ENCODE measurements at regions not wholly inside any gene's neighbourhood (a gene's known extent, or its start where the extent isn't known, plus 50 kb on each side); places are given as distances from the start of the nearest gene placed in this dataset.

DNA sequence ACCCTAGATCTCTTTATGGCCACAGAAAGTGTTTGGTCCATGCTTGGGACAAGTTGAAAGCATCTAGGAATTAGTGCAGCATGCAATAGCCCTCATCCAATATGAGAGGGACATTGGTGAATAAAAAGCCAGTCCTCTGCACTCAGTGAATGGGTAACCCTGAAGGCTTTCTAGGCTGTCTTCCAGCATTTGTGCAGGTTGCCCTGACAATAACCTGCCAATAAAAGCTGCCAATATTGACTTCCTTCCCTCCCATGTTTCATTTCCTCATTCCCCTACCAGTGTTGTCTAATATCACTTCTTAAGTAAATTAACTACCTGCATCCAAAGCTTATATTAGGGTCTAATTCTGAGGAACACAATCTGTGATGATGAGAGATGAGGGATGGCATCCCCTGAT, 563.6 kb upstream of the NEGR1 start:
- H3K27me3 Mint-ChIP-seq (ENCODE audit: insufficient read depth, unreplicated experiment), result peaks cover 2% of the 10 kb centered on the region
- Histone ChIP-seq H3K4me1 (no peaks in the 10 kb centered on the region), H3K9me3 (no peaks in the 10 kb centered on the region), H3K4me3 (ENCODE audit: low read depth, low read length) (no peak overlapping the region), H3K36me3 (ENCODE audit: control insufficient read depth, insufficient read depth, low read length) (no peaks in the 10 kb centered on the region), H3K27me3 (replicated peaks; ENCODE audit: control insufficient read depth, insufficient read depth, low read length) (no peaks in the 10 kb centered on the region)
- no peaks in the 10 kb centered on the region for H3K9me3 Mint-ChIP-seq (ENCODE audit: unreplicated experiment)
- no peak for TF ChIP-seq CTCF (IDR thresholded peaks at IDR 0.05; ENCODE audit: insufficient read depth in 1 of 2, low read depth in 1 of 2, low read length in 1 of 2, severe bottlenecking in 1 of 2, unreplicated experiment in 1 of 2)
- no peaks in the 10 kb centered on the region for H3K4me1 Mint-ChIP-seq (ENCODE audit: low read depth, unreplicated experiment)
- H3K36me3 Mint-ChIP-seq (ENCODE audit: insufficient read depth, unreplicated experiment), result no peaks in the 10 kb centered on the region
- ChIA-PET CTCF (no interaction called here), POLR2A (no interaction called here)
- H3K4me3 Mint-ChIP-seq (ENCODE audit: unreplicated experiment), result no peak overlapping the region
- intact Hi-C loops (cut with micrococcal nuclease; ENCODE audit: unreplicated experiment), result loop anchor here (1.0 to 10.0 kb wide), 3 partner anchors 121 to 661 kb away; no protein-coding TSS in a partner anchor
- H3K27ac Mint-ChIP-seq (ENCODE audit: unreplicated experiment), result no peak overlapping the region
- BruUV-seq (replicated peaks), result no TSS peak
- DNase-seq, result no peak

GRCh38 chr1:72845381-72845780, 563.0 kb upstream of the NEGR1 start:
- ChIA-PET CTCF (no interaction called here), POLR2A (no interaction called here)
- Mint-ChIP-seq H3K4me1 (ENCODE audit: low read depth, unreplicated experiment) (no peaks in the 10 kb centered on the region), H3K9me3 (ENCODE audit: unreplicated experiment) (no peaks in the 10 kb centered on the region), H3K36me3 (ENCODE audit: insufficient read depth, unreplicated experiment) (no peaks in the 10 kb centered on the region), H3K4me3 (ENCODE audit: unreplicated experiment) (no peak overlapping the region), H3K27me3 (ENCODE audit: insufficient read depth, unreplicated experiment) (peaks cover 2% of the 10 kb centered on the region), H3K27ac (ENCODE audit: unreplicated experiment) (no peak overlapping the region)
- intact Hi-C loops (cut with micrococcal nuclease; ENCODE audit: unreplicated experiment), result loop anchor here (1.0 to 10.0 kb wide), 3 partner anchors 120 to 661 kb away; no protein-coding TSS in a partner anchor
- Histone ChIP-seq H3K9me3 (no peaks in the 10 kb centered on the region), H3K27me3 (replicated peaks; ENCODE audit: control insufficient read depth, insufficient read depth, low read length) (no peaks in the 10 kb centered on the region), H3K4me3 (ENCODE audit: low read depth, low read length) (no peak overlapping the region), H3K4me1 (no peaks in the 10 kb centered on the region), H3K36me3 (ENCODE audit: control insufficient read depth, insufficient read depth, low read length) (no peaks in the 10 kb centered on the region)
- peak; percentile 14 to 36 for DNase-seq
- BruUV-seq (replicated peaks), result no TSS peak
- peak; percentile 17 to 20 for TF ChIP-seq CTCF (IDR thresholded peaks at IDR 0.05; ENCODE audit: insufficient read depth in 1 of 2, low read depth in 1 of 2, low read length in 1 of 2, severe bottlenecking in 1 of 2, unreplicated experiment in 1 of 2)

DNA sequence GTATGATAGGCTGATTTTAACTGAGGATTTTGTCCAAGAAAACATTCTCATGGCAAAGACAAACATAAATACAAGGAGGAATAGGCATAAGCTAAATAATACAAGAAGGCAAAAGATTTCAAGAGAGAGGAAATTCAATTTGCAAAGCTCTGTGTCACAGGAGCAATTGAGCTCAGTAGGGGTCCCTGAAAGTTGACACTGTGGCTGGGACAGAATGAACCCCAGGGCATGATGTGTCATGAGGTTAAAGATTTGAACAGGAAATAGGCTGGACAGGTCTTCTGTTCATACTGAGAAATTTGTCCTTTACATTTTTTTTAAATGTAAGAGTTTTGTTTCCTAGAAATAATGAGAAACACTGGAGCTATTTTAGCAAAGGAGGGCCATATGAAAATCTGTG, 555.4 kb upstream of the NEGR1 start:
- ChIA-PET POLR2A (no interaction called here), CTCF (no interaction called here)
- H3K27me3 ChIP-seq (replicated peaks; ENCODE audit: control insufficient read depth, insufficient read depth, low read length), result no peaks in the 10 kb centered on the region
- intact Hi-C loops (cut with micrococcal nuclease; ENCODE audit: unreplicated experiment), result no loop called here
- H3K4me3 ChIP-seq (ENCODE audit: low read depth, low read length), result no peak overlapping the region
- no peaks in the 10 kb centered on the region for H3K9me3 ChIP-seq
- no TSS peak for BruUV-seq (replicated peaks)
- H3K36me3 Mint-ChIP-seq (ENCODE audit: insufficient read depth, unreplicated experiment), result no peaks in the 10 kb centered on the region
- DNase-seq, result no peak
- no peak overlapping the region for H3K4me3 Mint-ChIP-seq (ENCODE audit: unreplicated experiment)
- no peak for TF ChIP-seq CTCF (IDR thresholded peaks at IDR 0.05; ENCODE audit: insufficient read depth in 1 of 2, low read depth in 1 of 2, low read length in 1 of 2, severe bottlenecking in 1 of 2, unreplicated experiment in 1 of 2)
- H3K36me3 ChIP-seq (ENCODE audit: control insufficient read depth, insufficient read depth, low read length), result no peaks in the 10 kb centered on the region
- H3K27me3 Mint-ChIP-seq (ENCODE audit: insufficient read depth, unreplicated experiment), result no peaks in the 10 kb centered on the region
- no peaks in the 10 kb centered on the region for H3K4me1 Mint-ChIP-seq (ENCODE audit: low read depth, unreplicated experiment)
- no peaks in the 10 kb centered on the region for H3K4me1 ChIP-seq
- H3K27ac Mint-ChIP-seq (ENCODE audit: unreplicated experiment), result no peak overlapping the region
- peaks cover 9% of the 10 kb centered on the region for H3K9me3 Mint-ChIP-seq (ENCODE audit: unreplicated experiment)
